Activated CD8-positive, alpha-beta memory T cell treated with anti-CD3 and anti-CD28 coated beads, Interleukin-2, amount 10 ng/mL, durations not matched to agents 7 days and 5 days (primary cell): ENCODE measurements at regions not wholly inside any gene's neighbourhood (a gene's known extent, or its start where the extent isn't known, plus 50 kb on each side); places are given as distances from the start of the nearest gene placed in this dataset.

Experiments
- ATAC-seq: fragments of 150-1000 bp; cut with Tn5 transposase; one replicate; pipeline ENCODE4 v1.10.0; 2021; ENCODE audit warnings: moderate library complexity
- CTCF ChIA-PET: fragments of 350-600 bp; sonication (Branson Sonifier 250); formaldehyde crosslinking; loops from one replicate; lab custom pipeline; 2021; ENCODE audit warnings: antibody characterized with exemption; lab: Charles Lee
- DNase-seq: peaks from one replicate; pipeline ENCODE4 v3.0.0-alpha.2; 2020
- H3K27ac Mint-ChIP-seq: one replicate; pipeline ENCODE4 v1.8.0; 2021; ENCODE audit warnings: mild to moderate bottlenecking, mixed read lengths
- H3K27me3 Mint-ChIP-seq: one replicate; pipeline ENCODE4 v1.8.0; 2021; ENCODE audit warnings: mixed read lengths
- H3K36me3 Mint-ChIP-seq: one replicate; pipeline ENCODE4 v1.8.0; 2021; ENCODE audit warnings: mild to moderate bottlenecking, mixed read lengths
- H3K4me1 Mint-ChIP-seq: one replicate; pipeline ENCODE4 v1.8.0; 2021; ENCODE audit warnings: mixed read lengths
- H3K4me3 Mint-ChIP-seq: one replicate; pipeline ENCODE4 v1.8.0; 2021; ENCODE audit warnings: mild to moderate bottlenecking, moderate library complexity, mixed read lengths
- H3K9me3 Mint-ChIP-seq: one replicate; pipeline ENCODE4 v1.8.0; 2022; ENCODE audit warnings: low read depth, mixed read lengths

DNA sequence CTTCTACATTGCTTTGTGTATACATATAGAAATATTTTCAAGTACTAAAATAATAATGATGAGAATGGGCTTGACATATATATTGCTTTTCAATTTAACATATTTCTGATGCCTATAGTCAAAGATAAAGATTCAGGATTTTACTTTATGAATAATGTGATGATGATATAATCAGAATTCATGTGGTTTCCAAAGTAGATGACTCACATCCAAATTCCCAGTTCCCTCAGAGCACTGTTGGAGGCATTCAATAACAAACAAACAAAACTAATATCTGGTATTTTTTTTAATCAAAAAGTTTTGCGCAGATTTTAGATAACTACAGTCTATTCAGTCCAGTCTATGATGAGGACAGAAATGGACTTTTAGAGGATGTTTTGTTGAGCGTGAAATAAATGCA lies 2094.5 kb upstream of the CELF4 start:
- Mint-ChIP-seq H3K27me3 (no peaks in the 10 kb centered on the region), H3K9me3 (peaks cover 3% of the 10 kb centered on the region), H3K4me1 (no peaks in the 10 kb centered on the region), H3K27ac (no peak overlapping the region), H3K4me3 (no peak overlapping the region), H3K36me3 (no peaks in the 10 kb centered on the region)
- ATAC-seq (no peak), DNase-seq (no peak)
- CTCF ChIA-PET, result no interaction called here

DNA sequence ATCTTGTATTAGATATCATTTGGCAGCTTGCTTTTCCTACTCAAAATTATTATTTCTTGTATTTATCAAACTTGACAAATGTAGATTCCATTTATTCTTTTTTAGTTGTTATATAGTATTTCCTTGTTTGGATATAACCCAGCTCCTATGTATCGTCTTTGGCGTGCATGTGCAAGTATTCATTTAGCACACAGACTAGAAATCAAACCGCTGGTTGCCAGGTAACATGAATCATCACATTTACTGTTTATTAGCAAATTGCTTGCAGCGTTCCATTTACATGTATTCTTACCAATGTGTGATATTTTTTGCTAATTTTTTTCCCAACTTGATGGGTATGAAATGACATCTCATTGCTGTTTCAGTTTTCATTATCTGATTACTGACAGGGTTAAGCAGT lies 2089.7 kb upstream of the CELF4 start:
- DNase-seq, result no peak
- H3K27me3 Mint-ChIP-seq, result no peaks in the 10 kb centered on the region
- no peaks in the 10 kb centered on the region for H3K4me1 Mint-ChIP-seq
- H3K36me3 Mint-ChIP-seq, result no peaks in the 10 kb centered on the region
- H3K4me3 Mint-ChIP-seq, result no peak overlapping the region
- no peaks in the 10 kb centered on the region for H3K9me3 Mint-ChIP-seq
- CTCF ChIA-PET, result no interaction called here
- ATAC-seq, result no peak
- H3K27ac Mint-ChIP-seq, result no peak overlapping the region

DNA sequence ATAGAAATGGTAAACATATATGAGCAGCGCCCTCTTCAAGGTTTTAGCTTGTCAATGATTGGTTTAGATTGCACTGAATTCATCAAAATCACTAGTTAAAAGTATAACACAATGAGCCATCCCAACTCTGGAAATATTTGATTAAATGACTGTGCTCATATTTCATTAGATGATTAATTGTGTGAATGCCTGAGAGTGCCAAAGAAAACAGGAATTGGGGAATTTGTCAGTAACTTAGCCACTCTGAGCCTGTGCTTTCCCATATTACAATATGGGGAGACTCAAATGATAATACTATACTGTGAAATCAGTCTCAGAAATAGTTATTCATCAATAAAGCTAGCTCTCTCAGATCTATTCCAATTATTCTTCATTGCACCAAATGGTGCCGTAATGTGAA lies 2087.6 kb upstream of the CELF4 start:
- Mint-ChIP-seq H3K4me1 (no peaks in the 10 kb centered on the region), H3K27me3 (no peaks in the 10 kb centered on the region), H3K9me3 (no peaks in the 10 kb centered on the region), H3K27ac (no peak overlapping the region), H3K4me3 (no peak overlapping the region), H3K36me3 (no peaks in the 10 kb centered on the region)
- CTCF ChIA-PET, result no interaction called here
- ATAC-seq, result no peak
- no peak for DNase-seq

- no peaks in the 10 kb centered on the region for H3K4me1 Mint-ChIP-seq
- DNase-seq, result no peak
- H3K4me3 Mint-ChIP-seq, result no peak overlapping the region
- H3K27ac Mint-ChIP-seq, result no peak overlapping the region
- CTCF ChIA-PET, result no interaction called here
- H3K9me3 Mint-ChIP-seq, result no peaks in the 10 kb centered on the region
- no peaks in the 10 kb centered on the region for H3K27me3 Mint-ChIP-seq
- H3K36me3 Mint-ChIP-seq, result no peaks in the 10 kb centered on the region
- ATAC-seq, result no peak
Observed at GRCh38 chr18:39648616-39649015, 2083.0 kb upstream of the CELF4 start.

GRCh38 chr18:39647627-39648534 lies 2082.3 kb upstream of the CELF4 start:
- CTCF ChIA-PET, result no interaction called here
- no peaks in the 10 kb centered on the region for H3K36me3 Mint-ChIP-seq
- no peaks in the 10 kb centered on the region for H3K4me1 Mint-ChIP-seq
- H3K4me3 Mint-ChIP-seq, result no peak overlapping the region
- no peak for ATAC-seq
- no peaks in the 10 kb centered on the region for H3K27me3 Mint-ChIP-seq
- no peaks in the 10 kb centered on the region for H3K9me3 Mint-ChIP-seq
- no peak overlapping the region for H3K27ac Mint-ChIP-seq
- DNase-seq, result no peak

DNA sequence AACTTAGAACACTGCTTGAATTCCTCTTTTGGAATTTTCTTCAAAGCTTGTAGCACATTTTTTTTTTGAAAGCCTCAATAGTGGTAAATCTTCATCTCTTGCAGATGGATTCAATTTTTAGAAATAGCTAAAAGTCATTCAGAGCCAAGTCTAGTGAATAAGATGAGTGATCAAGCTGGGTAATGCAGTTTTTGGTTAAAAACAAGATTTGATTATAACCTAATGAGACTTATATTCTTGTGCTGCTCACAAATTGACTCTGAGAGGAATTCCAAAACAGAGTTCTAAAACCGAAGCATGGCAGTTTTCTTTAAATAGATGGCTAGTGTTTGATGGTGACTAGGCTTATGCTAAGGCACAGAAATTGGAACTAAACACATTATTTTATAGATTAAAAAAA lies 2072.6 kb upstream of the CELF4 start:
- Mint-ChIP-seq H3K27me3 (no peaks in the 10 kb centered on the region), H3K36me3 (no peaks in the 10 kb centered on the region), H3K4me1 (no peaks in the 10 kb centered on the region), H3K9me3 (peaks cover 9% of the 10 kb centered on the region), H3K4me3 (no peak overlapping the region), H3K27ac (no peak overlapping the region)
- CTCF ChIA-PET, result no interaction called here
- ATAC-seq, result no peak
- DNase-seq, result no peak

- Mint-ChIP-seq H3K4me3 (no peak overlapping the region), H3K36me3 (no peaks in the 10 kb centered on the region), H3K9me3 (peaks cover 9% of the 10 kb centered on the region), H3K27ac (no peak overlapping the region), H3K4me1 (no peaks in the 10 kb centered on the region), H3K27me3 (no peaks in the 10 kb centered on the region)
- ATAC-seq, result no peak
- CTCF ChIA-PET, result no interaction called here
- no peak for DNase-seq
Observed at GRCh38 chr18:39636931-39637330, 2071.3 kb upstream of the CELF4 start.

DNA sequence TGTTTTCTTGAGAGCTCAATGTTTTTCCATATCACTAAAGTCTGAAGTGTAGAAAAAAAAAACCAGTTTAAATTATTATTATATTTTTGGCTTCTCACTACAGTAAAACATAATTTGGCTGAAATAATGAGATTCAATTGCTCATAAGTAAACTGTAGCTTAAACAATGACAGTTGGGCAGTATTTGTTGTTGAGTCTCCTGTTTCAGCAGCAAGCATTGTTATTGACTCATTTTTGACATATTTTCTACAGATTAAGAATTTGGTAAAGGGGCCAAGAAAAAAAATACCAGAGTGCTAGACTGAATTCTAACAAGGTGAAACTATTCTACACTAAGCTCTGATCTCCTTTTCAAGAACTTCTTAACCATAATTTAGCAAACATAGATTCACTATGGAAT lies 2070.4 kb upstream of the CELF4 start:
- no peak for DNase-seq
- CTCF ChIA-PET, result no interaction called here

GRCh38 chr18:39635192-39635591 lies 2069.6 kb upstream of the CELF4 start:
- H3K9me3 Mint-ChIP-seq, result peaks cover 9% of the 10 kb centered on the region
- CTCF ChIA-PET, result no interaction called here
- H3K36me3 Mint-ChIP-seq, result no peaks in the 10 kb centered on the region
- H3K4me1 Mint-ChIP-seq, result no peaks in the 10 kb centered on the region
- no peak overlapping the region for H3K27ac Mint-ChIP-seq
- H3K27me3 Mint-ChIP-seq, result no peaks in the 10 kb centered on the region
- ATAC-seq (no peak), DNase-seq (no peak)
- H3K4me3 Mint-ChIP-seq, result no peak overlapping the region

More for the DNA sequence above, 2070.4 kb upstream of the CELF4 start:
- Mint-ChIP-seq H3K27me3 (no peaks in the 10 kb centered on the region), H3K36me3 (no peaks in the 10 kb centered on the region), H3K4me1 (no peaks in the 10 kb centered on the region), H3K27ac (no peak overlapping the region), H3K9me3 (peaks cover 9% of the 10 kb centered on the region), H3K4me3 (no peak overlapping the region)
- ATAC-seq, result no peak

DNA sequence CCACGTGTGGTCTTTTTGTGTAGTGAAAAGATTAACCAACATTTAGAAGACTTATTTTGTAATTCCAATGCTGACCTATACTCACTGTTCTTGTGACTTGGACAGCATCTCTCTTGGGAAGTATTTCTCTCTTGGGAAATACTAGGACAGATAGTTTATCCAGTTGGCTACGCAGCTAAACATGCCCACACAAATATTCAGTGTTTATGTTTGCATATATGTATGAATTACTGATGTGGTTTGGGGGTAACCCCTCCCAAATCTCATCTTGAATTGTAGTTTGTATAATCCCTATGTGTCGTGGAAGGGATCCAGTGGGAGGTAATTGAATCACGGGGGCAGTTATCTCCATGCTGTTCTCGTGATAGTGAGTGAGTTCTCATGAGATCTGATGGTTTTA lies 2062.3 kb upstream of the CELF4 start:
- ATAC-seq (no peak), DNase-seq (no peak)
- Mint-ChIP-seq H3K4me1 (no peaks in the 10 kb centered on the region), H3K27me3 (no peaks in the 10 kb centered on the region), H3K27ac (no peak overlapping the region), H3K36me3 (no peaks in the 10 kb centered on the region), H3K4me3 (no peak overlapping the region), H3K9me3 (peaks cover 12% of the 10 kb centered on the region)
- CTCF ChIA-PET, result no interaction called here

DNA sequence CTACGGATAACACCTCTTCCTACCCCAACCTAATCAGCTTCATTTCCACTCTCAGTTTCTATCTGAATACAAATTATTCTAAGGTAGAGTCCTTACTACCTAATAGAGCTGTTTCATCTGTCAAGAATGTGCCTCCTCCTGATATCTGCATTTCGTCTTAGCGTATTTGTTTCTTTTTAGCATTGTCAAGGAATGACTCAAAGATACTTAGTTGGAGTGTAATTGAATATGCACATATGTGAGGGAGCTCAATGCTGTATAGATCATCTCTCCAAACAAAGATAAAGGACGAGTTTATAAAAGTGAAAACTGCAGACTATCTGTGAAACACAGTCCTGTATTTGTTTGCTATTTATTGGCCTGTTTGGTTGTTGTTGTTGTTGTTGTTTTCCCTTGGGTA lies 2059.4 kb upstream of the CELF4 start:
- CTCF ChIA-PET, result no interaction called here
- Mint-ChIP-seq H3K9me3 (peaks cover 9% of the 10 kb centered on the region), H3K36me3 (no peaks in the 10 kb centered on the region), H3K27me3 (no peaks in the 10 kb centered on the region), H3K27ac (no peak overlapping the region), H3K4me1 (no peaks in the 10 kb centered on the region), H3K4me3 (no peak overlapping the region)
- DNase-seq (no peak), ATAC-seq (no peak)

DNA sequence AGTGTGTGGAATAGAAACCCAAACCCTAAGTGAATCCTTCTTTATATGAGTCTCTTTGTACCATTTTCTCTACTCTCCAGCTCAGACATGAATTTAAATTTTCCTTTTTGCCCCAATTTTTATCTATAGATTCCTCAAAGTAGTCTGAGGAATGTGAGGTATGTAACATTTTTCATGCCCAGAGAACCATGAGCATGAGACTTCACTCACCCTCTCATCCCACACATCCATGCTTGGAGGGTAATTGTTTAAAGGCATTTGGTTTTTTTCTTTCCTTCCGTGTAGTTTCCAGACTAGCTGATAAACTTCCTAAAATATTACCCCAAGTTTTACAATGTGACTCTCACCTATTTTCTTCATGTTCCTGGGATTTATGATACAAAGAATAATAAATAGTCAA lies 2056.8 kb upstream of the CELF4 start:
- Mint-ChIP-seq H3K4me1 (no peaks in the 10 kb centered on the region), H3K36me3 (no peaks in the 10 kb centered on the region), H3K4me3 (no peak overlapping the region), H3K27me3 (no peaks in the 10 kb centered on the region), H3K9me3 (peaks cover 10% of the 10 kb centered on the region), H3K27ac (no peak overlapping the region)
- CTCF ChIA-PET, result no interaction called here
- no peak for ATAC-seq
- no peak for DNase-seq

DNA sequence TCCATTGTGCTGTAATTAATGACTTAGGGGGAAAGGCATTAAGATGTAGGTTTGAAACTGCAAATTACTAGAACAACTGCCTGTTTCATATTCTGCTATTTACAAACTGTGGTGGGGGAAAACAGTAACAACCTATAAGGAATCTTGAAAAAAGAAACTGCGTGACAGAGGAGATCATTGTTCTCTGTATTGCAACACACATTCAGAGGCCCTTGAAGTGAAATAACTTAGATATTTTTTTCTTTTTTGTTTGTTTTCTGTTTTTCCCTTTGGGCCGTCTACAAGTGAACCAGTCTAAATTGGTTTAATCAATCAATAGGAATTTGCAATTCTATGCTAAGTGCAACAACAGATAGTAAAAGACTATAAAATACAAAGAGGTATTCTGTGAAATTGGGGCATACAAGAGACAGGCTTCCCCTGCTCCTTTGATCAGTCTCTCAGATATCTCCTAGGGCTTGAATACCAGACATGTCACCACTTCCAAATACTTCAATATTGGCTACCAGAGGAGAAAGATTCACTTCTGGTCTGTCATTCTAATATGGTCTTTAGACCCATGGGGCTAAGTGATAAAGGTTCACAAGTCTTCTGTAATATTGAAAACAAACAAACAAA lies 2055.1 kb upstream of the CELF4 start:
- CTCF ChIA-PET, result no interaction called here
- H3K27ac Mint-ChIP-seq, result no peak overlapping the region
- H3K9me3 Mint-ChIP-seq, result peaks cover 12% of the 10 kb centered on the region
- no peak overlapping the region for H3K4me3 Mint-ChIP-seq
- H3K36me3 Mint-ChIP-seq, result no peaks in the 10 kb centered on the region
- ATAC-seq, result no peak
- no peaks in the 10 kb centered on the region for H3K4me1 Mint-ChIP-seq
- no peak for DNase-seq
- H3K27me3 Mint-ChIP-seq, result no peaks in the 10 kb centered on the region

GRCh38 chr18:39618265-39619003 lies 2052.8 kb upstream of the CELF4 start:
- H3K4me1 Mint-ChIP-seq, result no peaks in the 10 kb centered on the region
- no peak overlapping the region for H3K27ac Mint-ChIP-seq
- H3K36me3 Mint-ChIP-seq, result no peaks in the 10 kb centered on the region
- ATAC-seq, result no peak
- DNase-seq, result no peak
- H3K9me3 Mint-ChIP-seq, result peaks cover 17% of the 10 kb centered on the region
- CTCF ChIA-PET, result no interaction called here
- no peaks in the 10 kb centered on the region for H3K27me3 Mint-ChIP-seq
- H3K4me3 Mint-ChIP-seq, result no peak overlapping the region
